Body of pancreas (tissue), 4 donors: ENCODE measurements at regions not wholly inside any gene's neighbourhood (a gene's known extent, or its start where the extent isn't known, plus 50 kb on each side); places are given as distances from the start of the nearest gene placed in this dataset.
A peak's percentile ranks its signal among the peaks of the same experiment; 100 is the strongest.

ENCODE experiments used
- ATAC-seq: fragments of 150-250 bp; one replicate; pipeline ENCODE4 v1.9.1; 2016
- DNase-seq, 4 donors: peaks; one replicate each; pipeline ENCODE4 v3.0.0-alpha.2; 2019
- H3K27ac ChIP-seq, 4 donors: fragments of 200-600 bp; sonication (generic); 1 replicate in 3 of 4; 2 replicates in 1 of 4; pipeline versions ENCODE4 v1.5.1 to v1.6.1; 2016 to 2019; ENCODE audit warnings: mild to moderate bottlenecking in 1 of 4, mixed read lengths in 1 of 4, moderate library complexity in 1 of 4
- H3K27me3 ChIP-seq, 2 donors: fragments of 200-600 bp; sonication (generic); one replicate each; pipeline ENCODE4 v1.6.0; 2016; ENCODE audit warnings: mild to moderate bottlenecking in 1 of 2
- H3K36me3 ChIP-seq, 2 donors: fragments of 200-600 bp; sonication (generic); replicated peaks in 1 of 2; 2 replicates each; pipeline ENCODE4 v1.5.1; 2016; ENCODE audit warnings: low read depth in 2 of 2; ENCODE audit not compliant: insufficient read depth in 1 of 2
- H3K4me1 ChIP-seq: fragments of 200-600 bp; sonication (generic); one replicate; pipeline ENCODE4 v1.6.0; 2016
- H3K4me3 ChIP-seq, 2 donors: fragments of 200-600 bp; sonication (generic); 1 replicate in 1 of 2; 2 replicates in 1 of 2; pipeline ENCODE4 v1.5.1; 2016 to 2019
- H3K9me3 ChIP-seq, 3 donors: fragments of 200-600 bp; sonication (generic); 1 replicate in 2 of 3; 2 replicates in 1 of 3; pipeline ENCODE4 v1.5.1; 2016
- CTCF ChIP-seq, 7 experiments: fragments of 450-650 bp in 4 of 7; fragments of 200-600 bp in 3 of 7; sonication (generic) in 3 of 7; IDR thresholded peaks; one replicate each; pipeline ENCODE4 v1.5.1; 2016 to 2019; ENCODE audit warnings: antibody characterized with exemption in 7 of 7
- POLR2A ChIP-seq, 3 donors: fragments of 450-650 bp; IDR thresholded peaks; one replicate each; pipeline ENCODE4 v1.6.1; 2016; ENCODE audit warnings: antibody characterized with exemption in 3 of 3, mild to moderate bottlenecking in 2 of 3
- WGBS, 2 donors: methylation state at CpG; one replicate each; pipeline ENCODE4 v1.1.5; 2017; 5-methylcytosine and 5-hydroxymethylcytosine counted together
- intact Hi-C: fragments of 100-400 bp; cut with DNase I; formaldehyde crosslinking; loops from one replicate; pipeline ENCODE4 v1.15.1; 2023

- Histone ChIP-seq H3K27me3 (no peaks in the 10 kb centered on the region), H3K27ac (no peak overlapping the region), H3K4me3 (no peak overlapping the region), H3K9me3 (no peaks in the 10 kb centered on the region), H3K4me1 (peaks cover 14% of the 10 kb centered on the region), H3K36me3 (no peaks in the 10 kb centered on the region)
- DNase-seq, result no peak
- 80 to 83% methylated on average over 6 of the region's 6 CpGs for WGBS, 2 donors
- intact Hi-C loops, result no loop called here
- ATAC-seq, result no peak
- TF ChIP-seq POLR2A (IDR thresholded peaks at IDR 0.05) (no peak), CTCF (IDR thresholded peaks at IDR 0.05) (no peak)
Observed at GRCh38 chr2:64794426-64794995, 140.8 kb upstream of the SERTAD2 start.

GRCh38 chr2:64795024-64795592 is 141.4 kb upstream of the SERTAD2 start:
- WGBS, 2 donors, result 76 to 80% methylated on average over 6 of the region's 6 CpGs
- no peak overlapping the region for H3K4me3 ChIP-seq
- H3K36me3 ChIP-seq, result no peaks in the 10 kb centered on the region
- no peaks in the 10 kb centered on the region for H3K27me3 ChIP-seq
- intact Hi-C loops, result no loop called here
- TF ChIP-seq CTCF (IDR thresholded peaks at IDR 0.05) (no peak), POLR2A (IDR thresholded peaks at IDR 0.05) (no peak)
- ATAC-seq (no peak), DNase-seq (no peak)
- no peak overlapping the region for H3K27ac ChIP-seq
- H3K4me1 ChIP-seq, result peaks cover 8% of the 10 kb centered on the region
- no peaks in the 10 kb centered on the region for H3K9me3 ChIP-seq

- H3K27me3 ChIP-seq, result no peaks in the 10 kb centered on the region
- DNase-seq, result no peak
- no peak for ATAC-seq
- no peaks in the 10 kb centered on the region for H3K36me3 ChIP-seq
- no peak overlapping the region for H3K4me3 ChIP-seq
- no peaks in the 10 kb centered on the region for H3K9me3 ChIP-seq
- H3K4me1 ChIP-seq, result peaks cover 4% of the 10 kb centered on the region
- TF ChIP-seq CTCF (IDR thresholded peaks at IDR 0.05), result no peak
- no peak overlapping the region for H3K27ac ChIP-seq
- 72 to 74% methylated on average over 6 of the region's 6 CpGs for WGBS, 2 donors
- intact Hi-C loops, result no loop called here
Observed at GRCh38 chr2:64796926-64797325, 143.2 kb upstream of the SERTAD2 start.

GRCh38 chr2:64797881-64798575 is 144.3 kb upstream of the SERTAD2 start:
- Histone ChIP-seq H3K4me1 (peaks cover 4% of the 10 kb centered on the region), H3K4me3 (no peak overlapping the region), H3K9me3 (no peaks in the 10 kb centered on the region), H3K27ac (peak overlapping the region in 3 of 4 donors; percentile 27 to 52 (median 37)), H3K27me3 (no peaks in the 10 kb centered on the region), H3K36me3 (no peaks in the 10 kb centered on the region)
- 34% methylated on average over 4 of the region's 4 CpGs for WGBS, 2 donors
- intact Hi-C loops, result no loop called here
- no peak for TF ChIP-seq POLR2A (IDR thresholded peaks at IDR 0.05)
- no peak for TF ChIP-seq CTCF (IDR thresholded peaks at IDR 0.05)
- peak in 3 of 4 donors; percentile 32 to 49 (median 46) for DNase-seq
- ATAC-seq, result peak; percentile 38
